ENCODE measurements at regions not wholly inside any gene's neighbourhood (a gene's known extent, or its start where the extent isn't known, plus 50 kb on each side); places are given as distances from the start of the nearest gene placed in this dataset.

DNA sequence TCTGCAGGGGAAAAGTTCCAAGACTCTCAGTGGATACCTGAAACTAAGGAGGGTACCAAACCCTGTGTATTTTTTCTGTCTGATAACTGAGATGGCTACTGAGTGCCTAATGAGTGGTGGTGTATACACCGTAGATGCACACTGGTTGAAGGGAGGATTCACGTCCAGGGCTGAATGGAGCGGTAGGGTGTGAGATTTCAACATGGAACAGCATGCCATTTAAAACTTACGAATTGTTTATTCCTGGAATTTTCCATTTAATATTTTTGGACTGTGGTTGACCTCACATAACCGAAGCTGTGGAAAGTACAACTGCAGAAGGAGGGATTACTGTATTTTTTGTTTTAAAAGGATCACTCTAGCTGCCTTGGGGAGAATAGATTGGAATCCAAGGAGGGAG, 322.5 kb upstream of the SORL1-AS1 start:
- Histone ChIP-seq H3K27me3 (ENCODE audit: insufficient read depth, low read length) (no peaks in the 10 kb centered on the region), H3K9me2 (ENCODE audit: insufficient read depth) (no peaks in the 10 kb centered on the region), H2AFZ (ENCODE audit: low read depth, low read length, poor library complexity, severe bottlenecking) (no peak overlapping the region), H4K20me1 (ENCODE audit: insufficient read depth) (no peaks in the 10 kb centered on the region), H3K4me3 (replicated peaks in 1 of 2; ENCODE audit: low read depth in 1 of 2, low read length in 2 of 2) (no peak overlapping the region), H3K4me1 (ENCODE audit: control insufficient read depth in 1 of 2, insufficient read depth in 2 of 2, low read length in 2 of 2) (no peaks in the 10 kb centered on the region), H3K4me2 (ENCODE audit: low read length) (no peak overlapping the region), H3K79me2 (ENCODE audit: insufficient read depth, low read length) (no peaks in the 10 kb centered on the region), H3K36me3 (ENCODE audit: control insufficient read depth in 1 of 2, insufficient read depth in 2 of 2, low read length in 2 of 2) (no peaks in the 10 kb centered on the region), H3K9me3 (ENCODE audit: control insufficient read depth in 1 of 2, insufficient read depth in 1 of 2, low read depth in 1 of 2, low read length in 2 of 2) (no peaks in the 10 kb centered on the region), H3K9ac (ENCODE audit: low read length) (no peak overlapping the region), H3K27ac (ENCODE audit: low read depth, low read length) (no peak overlapping the region)
- ChIA-PET POLR2A (no interaction called here), RAD21 (ENCODE audit: low non-redundant PET in 1 of 2, low total read pairs in 2 of 2, uncharacterized antibody in 2 of 2, unreplicated experiment in 2 of 2) (no interaction called here), CTCF (no interaction called here)
- DNase-seq (ENCODE audit: low read depth, low spot score): no peak
- intact Hi-C loops (cut with micrococcal nuclease): no loop called here
- BruUV-seq (replicated peaks): no TSS peak
- ATAC-seq: no peak
- TF ChIP-seq EZH2phosphoT487 (IDR thresholded peaks at IDR 0.05; ENCODE audit: borderline replicate concordance): no peak
- TF ChIP-seq, protein P1, sequence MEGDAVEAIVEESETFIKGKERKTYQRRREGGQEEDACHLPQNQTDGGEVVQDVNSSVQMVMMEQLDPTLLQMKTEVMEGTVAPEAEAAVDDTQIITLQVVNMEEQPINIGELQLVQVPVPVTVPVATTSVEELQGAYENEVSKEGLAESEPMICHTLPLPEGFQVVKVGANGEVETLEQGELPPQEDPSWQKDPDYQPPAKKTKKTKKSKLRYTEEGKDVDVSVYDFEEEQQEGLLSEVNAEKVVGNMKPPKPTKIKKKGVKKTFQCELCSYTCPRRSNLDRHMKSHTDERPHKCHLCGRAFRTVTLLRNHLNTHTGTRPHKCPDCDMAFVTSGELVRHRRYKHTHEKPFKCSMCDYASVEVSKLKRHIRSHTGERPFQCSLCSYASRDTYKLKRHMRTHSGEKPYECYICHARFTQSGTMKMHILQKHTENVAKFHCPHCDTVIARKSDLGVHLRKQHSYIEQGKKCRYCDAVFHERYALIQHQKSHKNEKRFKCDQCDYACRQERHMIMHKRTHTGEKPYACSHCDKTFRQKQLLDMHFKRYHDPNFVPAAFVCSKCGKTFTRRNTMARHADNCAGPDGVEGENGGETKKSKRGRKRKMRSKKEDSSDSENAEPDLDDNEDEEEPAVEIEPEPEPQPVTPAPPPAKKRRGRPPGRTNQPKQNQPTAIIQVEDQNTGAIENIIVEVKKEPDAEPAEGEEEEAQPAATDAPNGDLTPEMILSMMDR (IDR thresholded peaks at IDR 0.05 in 2 of 3, conservative IDR thresholded peaks at IDR 0.05 in 1 of 3; ENCODE audit: borderline replicate concordance in 1 of 3, insufficient read depth in 1 of 3, low read depth in 2 of 3, low read length in 2 of 3): no peak
- TF ChIP-seq, protein P2, sequence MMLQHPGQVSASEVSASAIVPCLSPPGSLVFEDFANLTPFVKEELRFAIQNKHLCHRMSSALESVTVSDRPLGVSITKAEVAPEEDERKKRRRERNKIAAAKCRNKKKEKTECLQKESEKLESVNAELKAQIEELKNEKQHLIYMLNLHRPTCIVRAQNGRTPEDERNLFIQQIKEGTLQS (IDR thresholded peaks at IDR 0.05): no peak
- TF ChIP-seq, protein P3, sequence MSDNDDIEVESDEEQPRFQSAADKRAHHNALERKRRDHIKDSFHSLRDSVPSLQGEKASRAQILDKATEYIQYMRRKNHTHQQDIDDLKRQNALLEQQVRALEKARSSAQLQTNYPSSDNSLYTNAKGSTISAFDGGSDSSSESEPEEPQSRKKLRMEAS (IDR thresholded peaks at IDR 0.05): no peak
- TF ChIP-seq, protein P4, sequence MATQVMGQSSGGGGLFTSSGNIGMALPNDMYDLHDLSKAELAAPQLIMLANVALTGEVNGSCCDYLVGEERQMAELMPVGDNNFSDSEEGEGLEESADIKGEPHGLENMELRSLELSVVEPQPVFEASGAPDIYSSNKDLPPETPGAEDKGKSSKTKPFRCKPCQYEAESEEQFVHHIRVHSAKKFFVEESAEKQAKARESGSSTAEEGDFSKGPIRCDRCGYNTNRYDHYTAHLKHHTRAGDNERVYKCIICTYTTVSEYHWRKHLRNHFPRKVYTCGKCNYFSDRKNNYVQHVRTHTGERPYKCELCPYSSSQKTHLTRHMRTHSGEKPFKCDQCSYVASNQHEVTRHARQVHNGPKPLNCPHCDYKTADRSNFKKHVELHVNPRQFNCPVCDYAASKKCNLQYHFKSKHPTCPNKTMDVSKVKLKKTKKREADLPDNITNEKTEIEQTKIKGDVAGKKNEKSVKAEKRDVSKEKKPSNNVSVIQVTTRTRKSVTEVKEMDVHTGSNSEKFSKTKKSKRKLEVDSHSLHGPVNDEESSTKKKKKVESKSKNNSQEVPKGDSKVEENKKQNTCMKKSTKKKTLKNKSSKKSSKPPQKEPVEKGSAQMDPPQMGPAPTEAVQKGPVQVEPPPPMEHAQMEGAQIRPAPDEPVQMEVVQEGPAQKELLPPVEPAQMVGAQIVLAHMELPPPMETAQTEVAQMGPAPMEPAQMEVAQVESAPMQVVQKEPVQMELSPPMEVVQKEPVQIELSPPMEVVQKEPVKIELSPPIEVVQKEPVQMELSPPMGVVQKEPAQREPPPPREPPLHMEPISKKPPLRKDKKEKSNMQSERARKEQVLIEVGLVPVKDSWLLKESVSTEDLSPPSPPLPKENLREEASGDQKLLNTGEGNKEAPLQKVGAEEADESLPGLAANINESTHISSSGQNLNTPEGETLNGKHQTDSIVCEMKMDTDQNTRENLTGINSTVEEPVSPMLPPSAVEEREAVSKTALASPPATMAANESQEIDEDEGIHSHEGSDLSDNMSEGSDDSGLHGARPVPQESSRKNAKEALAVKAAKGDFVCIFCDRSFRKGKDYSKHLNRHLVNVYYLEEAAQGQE (IDR thresholded peaks at IDR 0.05; ENCODE audit: low read depth): no peak
- TF ChIP-seq ELF1 (IDR thresholded peaks at IDR 0.05; ENCODE audit: borderline replicate concordance, low read depth): no peak
- TF ChIP-seq YY1 (IDR thresholded peaks at IDR 0.05; ENCODE audit: extremely low read depth, insufficient replicate concordance, low read depth, low read length): no peak
- TF ChIP-seq SRF (IDR thresholded peaks at IDR 0.05; ENCODE audit: low read depth): no peak
- no peak for TF ChIP-seq ZNF274 (IDR thresholded peaks at IDR 0.05; ENCODE audit: low read depth, low read length)
- no peak for TF ChIP-seq EGR1 (IDR thresholded peaks at IDR 0.05; ENCODE audit: low read depth)
- TF ChIP-seq POLR2AphosphoS5 (IDR thresholded peaks at IDR 0.05; ENCODE audit: low read depth, low read length): no peak
- TF ChIP-seq TCF7L2 (IDR thresholded peaks at IDR 0.05; ENCODE audit: borderline replicate concordance, extremely low read depth, insufficient read depth, insufficient read length): no peak
- TF ChIP-seq POLR2A (IDR thresholded peaks at IDR 0.05; ENCODE audit: borderline replicate concordance, extremely low read depth, insufficient read depth, insufficient read length): no peak
- no peak for TF ChIP-seq CBX3 (IDR thresholded peaks at IDR 0.05; ENCODE audit: low read depth)
- no peak for TF ChIP-seq FOSL1 (IDR thresholded peaks at IDR 0.05; ENCODE audit: low read depth)
- TF ChIP-seq SP1 (IDR thresholded peaks at IDR 0.05; ENCODE audit: low read depth): no peak
- TF ChIP-seq ZFX (IDR thresholded peaks at IDR 0.05): no peak
- no peak for TF ChIP-seq JUND (IDR thresholded peaks at IDR 0.05)
- TF ChIP-seq CEBPB (IDR thresholded peaks at IDR 0.05; ENCODE audit: low read depth): no peak
- TF ChIP-seq, protein P5, sequence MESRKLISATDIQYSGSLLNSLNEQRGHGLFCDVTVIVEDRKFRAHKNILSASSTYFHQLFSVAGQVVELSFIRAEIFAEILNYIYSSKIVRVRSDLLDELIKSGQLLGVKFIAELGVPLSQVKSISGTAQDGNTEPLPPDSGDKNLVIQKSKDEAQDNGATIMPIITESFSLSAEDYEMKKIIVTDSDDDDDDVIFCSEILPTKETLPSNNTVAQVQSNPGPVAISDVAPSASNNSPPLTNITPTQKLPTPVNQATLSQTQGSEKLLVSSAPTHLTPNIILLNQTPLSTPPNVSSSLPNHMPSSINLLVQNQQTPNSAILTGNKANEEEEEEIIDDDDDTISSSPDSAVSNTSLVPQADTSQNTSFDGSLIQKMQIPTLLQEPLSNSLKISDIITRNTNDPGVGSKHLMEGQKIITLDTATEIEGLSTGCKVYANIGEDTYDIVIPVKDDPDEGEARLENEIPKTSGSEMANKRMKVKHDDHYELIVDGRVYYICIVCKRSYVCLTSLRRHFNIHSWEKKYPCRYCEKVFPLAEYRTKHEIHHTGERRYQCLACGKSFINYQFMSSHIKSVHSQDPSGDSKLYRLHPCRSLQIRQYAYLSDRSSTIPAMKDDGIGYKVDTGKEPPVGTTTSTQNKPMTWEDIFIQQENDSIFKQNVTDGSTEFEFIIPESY (IDR thresholded peaks at IDR 0.05; ENCODE audit: extremely low read depth, insufficient replicate concordance, low read length): no peak

All from HCT116 (cell line).